HG03432 (cell line): ENCODE measurements at regions not wholly inside any gene's neighbourhood (a gene's known extent, or its start where the extent isn't known, plus 50 kb on each side); places are given as distances from the start of the nearest gene placed in this dataset.

ENCODE experiments used
- ATAC-seq: cut with Tn5 transposase; IDR thresholded peaks from one replicate; pipeline ENCODE4 v1.9.1; 2021; ENCODE audit warnings: mild to moderate bottlenecking, moderate library complexity; ENCODE audit not compliant: unreplicated experiment

- no peak for ATAC-seq
These were observed 204.2 kb upstream of the GUCY1A2 start for GRCh38 chr11:107222431-107222830.

DNA sequence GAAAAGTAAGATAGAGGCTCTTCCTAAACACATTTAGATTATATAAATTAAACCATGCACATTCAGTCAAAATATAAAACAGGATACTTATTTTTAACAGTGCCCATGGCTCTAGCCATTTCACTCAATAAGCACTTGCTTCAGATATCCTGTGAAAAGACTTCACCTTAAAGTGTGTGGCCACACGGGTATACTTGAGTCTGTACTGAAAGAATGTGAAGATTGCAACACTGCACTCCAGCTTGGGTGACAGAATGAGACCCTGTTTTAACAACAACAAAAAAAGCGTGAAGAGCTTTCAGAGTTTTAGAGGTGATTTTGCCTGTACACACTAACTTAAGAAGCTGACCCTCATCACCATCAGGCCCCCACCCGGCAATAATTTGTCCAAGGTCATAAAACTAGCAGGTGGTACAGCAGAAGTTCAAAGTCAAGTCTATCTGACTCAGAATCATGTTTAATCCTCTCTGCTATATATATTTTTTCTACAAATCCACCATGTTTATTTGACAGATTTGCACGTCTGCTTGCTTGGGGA, 203.5 kb upstream of the GUCY1A2 start:
- ATAC-seq: no peak

DNA sequence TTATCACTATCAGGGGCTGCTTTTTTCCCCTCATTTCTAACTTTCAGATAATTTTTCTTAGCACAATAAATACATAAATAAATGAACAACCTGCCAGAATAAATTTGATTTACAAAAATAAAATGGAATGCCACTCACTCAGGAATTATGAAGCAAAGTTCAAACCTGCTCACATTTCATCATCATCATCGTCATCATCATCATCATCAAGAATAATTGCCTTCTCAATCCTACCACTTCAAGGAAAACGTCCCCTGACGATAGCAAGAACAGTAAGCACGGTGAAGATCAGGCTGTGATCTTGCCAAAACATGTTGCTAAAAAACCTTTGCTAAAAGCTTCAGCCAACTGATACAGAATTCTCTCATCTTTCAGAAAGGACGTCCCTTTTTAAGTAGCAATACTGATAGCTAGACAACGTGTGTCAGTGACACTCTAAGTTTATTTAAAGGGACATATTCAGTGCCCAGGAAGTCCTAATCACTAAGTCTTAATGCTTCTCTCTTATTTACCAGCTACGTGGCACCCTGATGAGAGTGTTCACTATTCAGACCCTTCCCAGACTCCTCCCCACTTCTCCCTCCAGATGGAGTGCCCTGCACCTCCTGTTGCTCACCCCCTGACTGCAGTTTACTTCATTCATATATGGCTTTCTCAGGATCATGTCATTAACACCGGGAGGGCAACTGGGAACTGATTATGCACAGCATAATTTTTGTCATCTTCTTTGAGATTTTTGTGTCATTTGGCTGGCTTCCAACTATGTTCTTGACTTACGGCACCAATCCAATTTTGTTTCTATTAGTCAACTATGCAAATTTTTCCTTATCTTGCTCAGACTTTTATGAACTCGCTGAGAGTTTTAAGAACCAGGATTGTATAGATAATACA, 200.1 kb upstream of the GUCY1A2 start:
- ATAC-seq: no peak

- no peak for ATAC-seq
These were observed 199.2 kb upstream of the GUCY1A2 start for GRCh38 chr11:107217444-107217843.

DNA sequence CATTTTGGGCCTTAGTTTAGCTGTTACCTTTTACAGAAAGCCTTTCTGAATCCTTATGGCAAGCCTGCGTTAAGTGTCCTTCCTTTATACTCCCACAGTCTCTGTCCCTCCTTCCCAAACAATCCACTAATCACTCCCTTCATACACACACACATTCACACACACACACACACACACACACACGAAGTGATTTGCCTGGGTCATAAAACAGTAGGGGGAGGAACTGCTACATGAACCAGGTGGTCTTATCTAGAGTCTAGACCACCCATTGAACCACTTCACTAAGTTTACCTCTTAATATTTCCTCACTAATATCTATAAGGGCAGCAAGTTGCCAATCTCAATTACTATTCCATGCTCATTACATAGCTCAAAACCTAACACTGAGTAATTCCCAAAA, 196.7 kb upstream of the GUCY1A2 start:
- ATAC-seq: no peak

GRCh38 chr11:107203656-107204055, 185.4 kb upstream of the GUCY1A2 start:
- ATAC-seq: no peak

DNA sequence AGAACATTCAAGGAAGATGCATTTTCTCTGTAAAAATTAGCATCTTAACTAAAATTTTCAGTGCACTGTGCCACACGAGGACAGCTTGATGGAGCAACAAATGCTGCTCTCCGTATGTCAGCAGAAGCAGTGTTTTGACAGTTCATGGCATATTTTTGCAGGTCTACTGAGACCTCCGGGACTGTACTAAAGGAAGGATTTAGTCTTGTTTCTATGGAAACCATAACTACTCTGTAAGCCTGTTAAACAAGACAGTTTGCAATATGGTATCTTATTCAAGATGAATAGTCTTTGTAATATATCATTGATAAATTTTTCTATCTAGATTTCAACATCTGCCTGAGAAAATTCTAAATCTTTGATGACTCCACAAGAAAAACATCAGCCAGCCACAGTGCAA, 184.0 kb upstream of the GUCY1A2 start:
- no peak for ATAC-seq

DNA sequence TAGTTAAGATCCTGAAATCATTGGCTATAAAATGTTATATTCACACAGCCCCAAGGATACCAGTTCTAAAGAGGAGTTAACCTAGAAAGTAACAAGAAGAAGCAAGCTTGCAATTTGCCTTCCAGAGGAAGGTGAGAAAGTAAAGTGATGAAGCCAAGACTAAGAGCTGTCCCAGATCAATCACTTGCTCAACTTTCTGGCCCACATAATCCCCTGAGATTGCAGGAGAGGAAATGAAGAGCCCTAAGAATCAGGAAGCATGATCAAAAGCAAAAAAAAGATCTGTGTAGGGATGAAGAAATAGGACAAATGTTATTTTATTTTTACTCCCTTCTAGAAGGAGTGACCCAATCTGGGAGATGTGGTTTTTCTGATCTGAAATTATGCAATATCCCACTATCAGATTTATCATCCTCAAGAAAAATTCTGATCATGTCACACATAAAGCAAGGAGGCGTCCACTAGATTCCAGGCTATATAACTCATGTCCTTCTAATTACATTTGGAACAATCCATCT, 180.3 kb upstream of the GUCY1A2 start:
- ATAC-seq: no peak

- ATAC-seq: no peak
These were observed 179.7 kb upstream of the GUCY1A2 start for GRCh38 chr11:107197932-107198331.

DNA sequence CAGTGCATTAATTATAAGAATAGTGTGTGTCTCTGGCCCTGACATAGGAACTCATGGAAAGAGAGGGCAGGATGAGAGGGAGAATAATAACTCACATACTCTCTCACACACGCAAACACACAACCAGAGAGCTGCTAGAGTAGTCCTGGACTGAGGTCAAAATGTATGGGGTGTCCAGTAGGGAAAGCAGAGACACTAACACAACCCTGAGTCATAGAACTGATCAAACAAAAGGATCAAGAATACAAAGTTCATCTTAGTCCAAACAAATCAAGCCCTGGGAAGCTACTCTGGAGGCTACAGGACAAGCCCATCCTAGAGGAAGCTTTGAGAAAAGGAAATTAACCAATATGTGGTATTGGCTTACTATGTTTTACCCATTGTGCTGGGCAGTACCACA, 178.5 kb upstream of the GUCY1A2 start:
- ATAC-seq: no peak

GRCh38 chr11:107184986-107185385, 166.7 kb upstream of the GUCY1A2 start:
- ATAC-seq: no peak

GRCh38 chr11:107183953-107184352, 165.7 kb upstream of the GUCY1A2 start:
- no peak for ATAC-seq

GRCh38 chr11:107182978-107183377, 164.7 kb upstream of the GUCY1A2 start:
- no peak for ATAC-seq

DNA sequence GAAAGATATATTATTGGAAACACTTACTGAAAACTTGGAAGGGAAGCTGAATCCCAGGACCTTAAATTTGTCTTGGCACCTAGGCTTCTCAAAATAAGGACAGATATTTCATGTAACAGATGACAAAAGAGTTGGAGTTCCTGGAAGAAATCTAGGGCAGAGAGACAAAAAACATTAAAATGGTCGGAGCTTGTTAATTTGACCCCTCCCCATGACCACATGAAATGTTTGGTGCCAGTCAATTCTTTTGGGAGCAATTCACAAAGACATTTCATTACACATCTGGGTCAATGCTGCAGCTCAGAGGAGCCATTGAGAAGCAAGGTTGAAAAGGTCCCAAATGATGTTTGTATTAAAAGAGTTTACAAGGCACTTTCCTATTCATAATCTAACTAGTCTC, 162.0 kb upstream of the GUCY1A2 start:
- ATAC-seq: no peak

- no peak for ATAC-seq
These were observed 161.6 kb upstream of the GUCY1A2 start for GRCh38 chr11:107179829-107180228.

GRCh38 chr11:107177106-107177477, 158.8 kb upstream of the GUCY1A2 start:
- no peak for ATAC-seq

- ATAC-seq: no peak
These were observed 158.2 kb upstream of the GUCY1A2 start for GRCh38 chr11:107176148-107177105.

- no peak for ATAC-seq
These were observed 156.6 kb upstream of the GUCY1A2 start for GRCh38 chr11:107174856-107175255.

DNA sequence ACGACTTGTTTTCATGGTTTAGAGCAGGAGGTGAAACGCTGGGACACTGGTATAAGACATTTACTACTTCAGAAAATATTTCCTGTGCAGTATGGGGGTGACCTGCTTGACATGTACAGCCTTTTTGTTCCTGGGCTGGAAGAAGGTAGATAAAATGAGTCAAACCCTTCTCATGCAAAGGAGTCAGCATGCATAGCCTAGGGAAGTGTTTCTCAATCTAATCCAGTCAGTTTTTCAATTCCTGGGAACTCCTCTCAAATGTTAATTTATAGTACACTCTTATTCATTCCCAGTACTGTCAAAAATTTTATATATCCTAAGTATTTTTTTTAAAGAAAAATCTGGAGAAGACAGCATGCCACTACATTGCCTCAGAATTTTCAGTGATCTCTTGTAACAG, 154.7 kb upstream of the GUCY1A2 start:
- no peak for ATAC-seq

GRCh38 chr11:107157809-107158187, 139.5 kb upstream of the GUCY1A2 start:
- no peak for ATAC-seq

DNA sequence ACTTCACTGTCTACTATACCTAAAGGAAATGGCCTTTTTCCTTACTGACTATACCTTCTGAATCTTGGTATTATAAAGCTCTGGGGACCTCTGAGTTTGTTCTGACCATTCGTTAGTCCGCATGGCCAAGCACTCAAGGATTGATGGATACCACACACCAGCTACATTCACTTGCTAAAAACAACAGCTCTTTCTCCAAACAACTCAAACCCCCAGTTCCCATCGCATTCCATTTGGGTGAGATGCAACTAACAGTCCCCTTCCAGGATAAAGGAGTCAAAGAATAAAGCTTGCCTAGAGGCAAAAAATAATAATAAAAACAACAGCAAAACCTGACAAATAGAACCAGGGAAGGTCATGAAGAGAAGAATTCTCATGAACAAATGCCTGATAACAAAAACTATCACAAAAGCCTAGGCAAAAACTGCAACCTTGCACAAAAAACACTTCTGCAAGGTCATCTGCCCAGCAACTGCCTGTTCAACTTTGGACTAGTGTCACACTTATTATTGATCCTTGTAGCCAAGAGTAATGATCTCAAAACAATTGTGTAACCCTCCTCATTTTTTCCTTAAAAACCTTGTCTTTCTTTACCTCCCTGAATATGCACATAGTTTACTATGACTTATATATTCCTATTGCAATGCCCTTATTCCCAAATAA, 139.0 kb upstream of the GUCY1A2 start:
- no peak for ATAC-seq
